IPS-18c (cell line): ENCODE measurements at regions not wholly inside any gene's neighbourhood (a gene's known extent, or its start where the extent isn't known, plus 50 kb on each side); places are given as distances from the start of the nearest gene placed in this dataset.
"Not testable (repeated sequence)": the region's sequence is repeated elsewhere in the genome, so short reads cannot be mapped to it uniquely, and the experiment has no call there.

Source experiments
- H3K4me3 ChIP-seq: 2 replicates; pipeline ENCODE4 v1.7.0; 2013; ENCODE audit warnings: low read depth, mild to moderate bottlenecking, low read length, moderate library complexity; ENCODE audit not compliant: insufficient read depth
- H3K9me3 ChIP-seq: one replicate; pipeline ENCODE4 v1.6.1; 2013; ENCODE audit warnings: mild to moderate bottlenecking, low read length, moderate library complexity; ENCODE audit not compliant: control insufficient read depth, insufficient read depth

DNA sequence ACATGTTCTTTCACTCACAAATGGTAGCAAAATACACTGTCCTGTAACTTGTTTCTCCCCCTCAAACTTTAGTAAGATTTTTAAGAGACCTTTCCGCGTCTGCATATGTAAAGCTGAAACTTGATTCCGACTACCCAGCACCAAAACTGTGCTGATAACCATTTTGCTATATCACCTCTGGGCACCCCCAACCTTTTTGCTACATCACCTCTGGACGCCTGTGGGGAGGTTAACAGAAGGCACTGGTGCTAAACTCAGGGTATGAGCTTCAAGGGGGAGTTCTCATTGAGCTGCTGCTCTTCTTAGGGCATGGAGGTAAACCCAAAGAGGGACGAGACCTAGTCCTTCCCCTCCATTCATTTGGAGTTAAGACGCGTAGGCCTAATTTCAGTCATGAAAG lies 67.6 kb upstream of the NFE2L3 start:
- Histone ChIP-seq H3K4me3 (no peak overlapping the region), H3K9me3 (no peaks in the 10 kb centered on the region)

DNA sequence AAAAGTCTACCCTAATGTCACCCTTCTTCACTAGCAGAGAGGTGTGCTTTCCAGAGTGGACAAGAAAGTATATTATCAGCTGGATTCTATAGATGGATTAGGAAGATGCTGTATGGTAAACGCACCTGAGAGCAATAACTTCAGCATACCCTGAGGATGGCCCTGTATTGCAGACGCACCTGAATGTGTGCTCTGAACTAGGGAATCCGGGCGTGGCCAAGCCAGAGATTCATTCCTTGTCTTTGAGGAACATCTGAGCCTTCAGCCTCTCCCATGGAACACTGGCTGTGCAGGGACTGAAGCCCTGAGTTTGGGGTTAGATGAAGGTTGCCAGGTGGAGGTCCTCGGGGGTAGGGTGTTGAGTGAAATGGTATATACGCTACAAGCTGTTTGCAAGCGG lies 66.2 kb upstream of the NFE2L3 start:
- H3K4me3 ChIP-seq: no peak overlapping the region
- H3K9me3 ChIP-seq: no peaks in the 10 kb centered on the region

DNA sequence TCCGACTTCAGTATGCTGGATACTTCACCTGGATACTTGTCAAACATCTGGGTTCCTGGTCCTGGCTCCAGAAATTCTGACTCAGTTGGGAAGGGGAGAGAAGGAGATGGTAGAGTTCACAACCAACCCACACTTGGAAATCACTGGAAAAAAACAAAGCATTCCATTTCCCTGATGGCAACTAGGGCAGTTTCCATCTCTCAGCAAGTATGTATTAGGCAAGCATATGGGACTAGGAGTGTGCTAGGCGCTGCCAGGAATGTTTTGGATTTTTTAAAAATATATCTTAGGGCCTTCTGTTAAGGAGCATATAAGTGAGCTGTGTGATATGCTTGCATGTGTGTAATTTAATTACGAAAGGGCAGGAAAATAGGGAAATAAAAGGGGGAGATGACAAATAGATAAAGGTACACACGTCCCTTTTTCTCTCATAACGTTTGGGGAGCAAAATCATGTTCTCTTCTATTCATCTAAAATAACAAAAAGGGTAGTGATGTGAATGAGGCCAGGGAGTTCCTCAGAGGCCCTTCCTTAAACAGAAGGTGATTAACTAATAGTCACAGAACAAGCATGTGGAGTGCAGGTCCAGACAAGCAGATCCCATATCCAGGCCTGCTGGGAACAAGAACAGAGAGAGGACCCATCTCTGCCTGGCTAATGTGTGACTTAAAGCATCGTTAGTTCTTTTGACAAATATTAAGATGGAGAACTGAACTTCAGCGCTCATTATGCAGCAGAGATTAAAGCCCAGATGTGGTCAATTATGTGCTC lies 64.5 kb upstream of the NFE2L3 start:
- H3K4me3 ChIP-seq: no peak overlapping the region
- H3K9me3 ChIP-seq: no peaks in the 10 kb centered on the region

DNA sequence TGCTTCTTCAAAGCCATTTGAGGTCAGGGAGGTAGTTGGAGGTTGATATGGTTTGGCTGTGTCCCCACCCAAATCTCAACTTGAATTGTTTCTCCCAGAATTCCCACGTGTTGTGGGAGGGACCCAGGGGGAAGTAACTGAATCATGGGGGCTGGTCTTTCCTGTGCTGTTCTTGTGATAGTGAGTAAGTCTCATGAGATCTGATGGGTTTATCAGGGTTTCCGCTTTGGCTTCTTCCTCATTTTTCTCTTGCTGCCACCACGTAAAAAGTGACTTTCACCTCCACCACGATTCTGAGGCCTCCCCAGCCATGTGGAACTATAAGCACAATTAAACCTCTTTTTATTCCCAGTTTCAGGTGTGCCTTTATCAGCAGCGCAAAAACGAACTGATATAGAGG lies 62.5 kb upstream of the NFE2L3 start:
- H3K4me3 ChIP-seq, H3K9me3 ChIP-seq: not testable (repeated sequence)

DNA sequence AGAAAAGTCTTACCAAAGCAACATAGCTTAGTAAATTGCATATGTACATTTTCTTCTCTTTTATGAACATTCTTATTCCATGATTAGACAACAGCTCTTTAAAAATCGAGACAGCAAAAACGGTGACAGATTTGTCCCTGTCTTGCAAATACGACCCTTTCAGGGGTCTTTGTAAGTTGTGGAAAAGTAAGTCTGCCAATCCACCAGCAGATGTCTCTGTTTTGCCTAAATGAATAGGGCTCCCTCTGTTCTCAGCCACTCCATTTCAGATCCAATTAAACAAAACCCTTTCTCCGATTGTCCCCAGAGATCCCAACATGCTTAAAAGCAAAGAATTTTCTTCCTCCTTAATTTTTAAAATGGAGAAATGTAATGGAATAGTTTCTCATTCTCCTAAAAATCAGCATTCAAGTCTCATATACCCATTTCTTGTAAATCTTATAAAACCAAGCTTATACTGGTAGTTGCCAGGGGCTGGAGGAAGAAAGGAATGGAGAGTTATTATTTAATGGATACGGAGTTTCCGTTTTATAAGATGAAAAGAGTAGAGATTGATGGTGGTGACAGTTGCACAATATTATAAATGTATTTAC lies 61.0 kb upstream of the NFE2L3 start:
- H3K4me3 ChIP-seq: no peak overlapping the region; the same call in 1 of the 2 replicates
- H3K9me3 ChIP-seq: no peaks in the 10 kb centered on the region

DNA sequence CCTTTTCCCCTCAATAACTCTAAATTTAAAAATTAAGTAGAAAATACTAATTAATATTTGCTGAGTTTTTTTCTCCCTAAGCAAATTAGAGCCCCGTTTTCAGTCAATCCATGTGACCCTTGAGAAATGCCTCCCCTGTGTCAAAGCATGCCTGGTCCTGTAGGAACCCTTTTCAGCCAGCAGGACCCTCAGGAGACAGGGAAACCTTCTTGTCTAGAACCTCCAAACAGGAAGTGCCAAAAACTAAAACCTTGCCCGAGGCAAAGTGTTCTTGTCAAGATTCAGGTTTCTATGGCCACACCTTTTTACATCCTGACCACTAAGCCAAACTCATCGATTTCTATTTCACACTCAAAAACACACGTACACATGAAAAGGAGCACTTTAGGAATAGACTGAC lies 60.1 kb upstream of the NFE2L3 start:
- Histone ChIP-seq H3K9me3 (no peaks in the 10 kb centered on the region), H3K4me3 (no peak overlapping the region)

DNA sequence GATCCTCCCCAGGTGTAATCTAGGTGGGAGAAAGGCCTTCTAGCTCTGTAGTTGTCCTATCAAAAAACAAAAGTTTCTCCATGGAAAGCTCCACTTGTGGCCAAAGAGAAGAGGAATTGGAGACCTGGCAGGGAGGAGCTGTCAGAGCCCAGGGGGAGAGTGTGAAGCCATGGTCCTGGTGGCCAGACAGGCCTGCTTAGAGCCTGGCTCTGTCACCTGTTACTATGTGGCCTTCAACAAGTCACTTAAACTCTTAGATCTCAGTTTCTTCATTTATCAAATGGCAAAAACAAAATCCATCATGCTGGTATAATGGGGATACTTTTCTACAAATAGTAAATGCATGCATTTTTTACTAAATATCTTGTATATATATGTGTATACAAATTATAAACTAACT lies 59.0 kb upstream of the NFE2L3 start:
- Histone ChIP-seq H3K9me3 (no peaks in the 10 kb centered on the region), H3K4me3 (no peak overlapping the region)

DNA sequence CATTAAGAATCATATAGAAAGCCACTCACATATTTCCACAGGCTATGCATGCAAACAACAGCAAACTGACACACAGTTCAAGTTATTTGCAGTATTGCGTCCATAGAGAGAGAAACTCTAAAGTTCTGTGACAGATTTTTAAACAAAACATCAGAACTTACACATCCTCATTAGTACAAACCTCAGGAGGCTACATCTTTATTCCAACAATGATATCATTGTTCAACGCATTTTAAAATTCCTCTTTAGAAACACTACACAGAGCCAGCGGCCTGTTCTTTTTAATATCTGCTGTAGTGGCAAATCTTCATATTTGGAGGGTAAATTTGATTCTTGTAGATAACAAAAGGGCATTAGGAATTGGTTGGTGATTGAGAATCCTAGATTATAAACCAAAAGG lies 55.9 kb upstream of the NFE2L3 start:
- H3K4me3 ChIP-seq: no peak overlapping the region
- no peaks in the 10 kb centered on the region for H3K9me3 ChIP-seq

DNA sequence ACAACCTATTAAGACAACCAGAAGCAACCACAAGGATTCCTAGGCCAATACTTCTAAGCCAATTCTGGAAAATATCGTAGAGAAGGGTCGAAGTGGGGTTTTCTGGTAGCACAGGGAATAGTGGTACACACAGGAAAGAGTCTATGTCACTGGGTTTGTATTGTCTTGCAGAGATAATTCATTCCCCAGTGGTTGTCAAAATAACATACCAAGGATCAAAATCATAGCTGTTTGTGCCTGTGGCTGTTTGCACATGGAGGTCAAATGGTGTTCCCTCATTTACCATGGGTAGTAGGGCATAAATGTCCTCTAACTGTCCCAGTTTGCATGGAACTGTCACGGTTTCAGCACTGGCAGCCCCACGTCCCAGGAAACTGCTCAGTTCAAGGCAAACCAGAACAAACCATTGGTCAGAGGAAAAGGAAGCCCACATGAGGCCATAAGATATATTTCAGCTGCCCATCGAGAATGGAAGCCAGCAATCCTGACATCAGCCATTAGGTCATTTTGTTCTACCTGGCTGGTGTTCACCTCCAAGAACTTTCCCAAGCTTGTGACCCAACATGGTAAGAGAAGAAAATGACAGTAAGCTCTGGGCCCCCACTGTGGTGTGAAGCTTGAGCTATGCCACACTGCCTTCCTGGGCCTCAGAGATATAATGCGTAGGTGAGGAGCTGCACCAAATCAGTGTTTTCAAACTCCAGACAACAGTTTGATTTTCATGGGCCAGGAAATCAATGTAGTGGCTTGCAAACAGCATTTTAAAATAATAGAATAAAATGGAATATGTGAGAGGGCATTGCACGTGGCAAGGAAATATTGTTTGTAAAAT lies 53.9 kb upstream of the NFE2L3 start:
- Histone ChIP-seq H3K4me3 (no peak overlapping the region), H3K9me3 (no peaks in the 10 kb centered on the region)

DNA sequence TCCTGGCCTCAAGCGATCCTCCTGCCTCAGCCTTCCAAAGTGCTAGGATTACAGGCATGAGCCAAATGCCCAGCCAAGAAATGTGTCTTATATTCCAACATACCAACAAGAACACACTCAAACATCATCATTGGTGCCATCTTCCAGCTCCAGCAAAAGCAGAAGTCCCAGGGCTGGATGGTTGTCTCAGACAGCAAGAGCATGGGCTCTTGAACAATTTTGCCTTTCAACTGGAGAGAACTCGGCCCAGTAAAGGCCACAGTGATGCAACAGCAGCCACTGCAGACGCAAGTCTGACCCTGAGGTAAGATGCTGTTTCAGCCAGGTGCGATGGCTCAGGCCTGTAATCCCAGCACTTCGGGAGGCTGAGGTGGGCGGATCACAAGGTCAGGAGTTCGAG lies 52.8 kb upstream of the NFE2L3 start:
- Histone ChIP-seq H3K9me3 (no peaks in the 10 kb centered on the region), H3K4me3 (no peak overlapping the region)

DNA sequence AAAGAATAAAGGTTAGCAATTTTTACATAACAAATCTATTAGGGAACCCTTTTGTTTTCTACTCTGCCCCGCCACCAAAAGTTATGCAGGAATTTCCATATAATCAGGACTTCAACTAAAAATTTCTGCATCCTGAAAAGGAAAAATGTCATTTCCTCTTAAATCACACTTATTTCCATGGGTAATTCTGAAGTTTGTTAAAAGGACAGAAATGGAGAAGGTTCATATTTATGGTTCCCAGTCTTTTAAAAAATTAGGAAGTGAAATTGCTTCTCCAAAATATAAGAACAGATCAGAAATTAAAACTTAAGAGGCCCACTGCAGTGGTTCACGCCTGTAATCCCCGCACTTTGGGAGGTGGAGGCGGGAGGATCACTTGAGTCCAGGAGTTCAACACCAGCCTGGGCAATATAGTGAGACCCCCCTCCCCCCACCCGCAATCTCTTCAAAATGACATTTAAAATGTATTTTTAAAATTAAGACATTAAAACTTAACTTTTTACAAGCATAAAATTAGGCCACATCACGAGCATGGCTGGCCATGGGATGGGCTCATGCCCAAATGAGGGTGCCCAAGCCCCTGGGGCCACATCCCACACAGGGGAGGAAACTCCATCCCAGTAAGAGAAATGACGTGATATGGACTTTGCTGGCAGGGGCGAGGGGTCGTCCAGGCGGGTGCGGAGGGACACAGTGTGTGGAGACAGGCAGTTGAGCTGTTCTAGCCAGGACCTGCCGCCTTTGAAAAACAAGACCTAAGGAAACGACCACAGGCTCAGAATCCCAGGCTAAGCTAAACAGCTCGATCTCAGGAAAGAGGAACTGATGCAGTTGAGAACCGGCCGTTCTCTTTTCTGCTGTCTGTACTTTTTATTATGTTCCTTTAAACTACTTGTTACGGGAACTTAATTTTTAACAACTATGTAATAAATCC lies 51.3 kb upstream of the NFE2L3 start:
- no peak overlapping the region for H3K4me3 ChIP-seq

DNA sequence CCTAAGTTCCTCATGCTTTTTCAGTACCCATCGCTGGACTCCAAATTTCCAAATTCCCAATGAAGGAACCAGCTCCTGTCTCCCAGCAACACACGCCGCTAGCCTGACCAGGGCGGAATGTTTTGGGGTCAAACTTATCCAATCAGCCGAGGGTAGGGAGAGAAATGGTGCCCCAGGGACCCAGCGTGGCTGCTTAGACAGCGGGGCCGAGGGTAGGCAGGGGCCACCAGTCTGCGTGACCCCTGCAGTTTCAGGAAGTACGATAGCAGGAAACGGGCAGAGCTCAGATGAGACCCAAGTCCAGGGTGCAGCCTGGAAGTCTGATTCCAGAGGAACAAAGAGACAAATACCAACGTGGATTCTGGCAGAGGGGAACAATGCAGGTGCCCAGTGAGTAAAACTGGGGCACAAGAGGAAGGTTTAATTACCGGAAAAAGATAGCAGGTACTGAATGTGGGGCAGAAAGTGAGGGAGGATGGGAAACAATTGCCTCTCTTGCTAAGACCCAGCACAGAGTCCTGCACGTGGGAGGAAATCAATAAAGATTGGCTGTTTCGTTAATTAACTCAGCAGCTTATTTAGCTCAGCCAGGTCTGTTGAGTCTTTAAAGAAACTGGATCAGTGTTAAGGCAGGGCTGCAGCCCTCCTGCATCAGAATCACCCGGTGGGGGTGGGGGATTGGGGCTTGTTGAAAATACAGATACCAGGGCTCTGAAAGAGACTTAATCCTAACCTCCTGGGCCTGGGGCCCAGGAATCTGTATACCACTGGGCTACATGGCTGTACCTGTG lies 50.4 kb upstream of the NFE2L3 start:
- no peaks in the 10 kb centered on the region for H3K9me3 ChIP-seq
- no peak overlapping the region for H3K4me3 ChIP-seq

More for the DNA sequence above, 51.3 kb upstream of the NFE2L3 start:
- H3K9me3 ChIP-seq: no peaks in the 10 kb centered on the region

DNA sequence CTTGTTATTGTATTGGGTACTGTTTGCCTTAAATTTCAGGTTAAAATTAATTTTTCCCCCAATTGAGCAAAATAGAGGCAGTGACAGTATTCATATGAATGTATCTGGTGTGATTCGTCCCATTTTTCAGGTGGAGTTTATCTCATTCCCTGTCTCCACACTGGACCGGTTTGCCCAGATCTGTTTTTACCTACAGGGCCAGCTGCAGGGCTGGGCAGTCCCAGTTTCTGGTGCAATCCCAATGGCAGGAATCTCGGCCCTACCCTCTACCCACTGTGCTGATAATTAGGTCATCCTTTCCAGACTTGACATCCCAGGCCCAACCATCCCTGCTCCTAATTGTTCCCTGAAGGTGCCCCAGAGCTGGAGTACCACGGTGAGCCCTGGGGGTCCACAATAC lies 49.8 kb upstream of the NFE2L3 start:
- no peak overlapping the region for H3K4me3 ChIP-seq
- H3K9me3 ChIP-seq: no peaks in the 10 kb centered on the region
